Liver (tissue), 7 donors: ENCODE measurements at regions not wholly inside any gene's neighbourhood (a gene's known extent, or its start where the extent isn't known, plus 50 kb on each side); places are given as distances from the start of the nearest gene placed in this dataset.

Experiments
- DNase-seq: peaks from one replicate; pipeline ENCODE4 v3.0.0-alpha.2; 2017; ENCODE audit warnings: low spot score
- H3K27ac ChIP-seq, 2 donors: one replicate each; pipeline ENCODE4 v1.7.0; 2013; ENCODE audit warnings: inconsistent platforms in 2 of 2, low read length in 2 of 2, control low read depth in 1 of 2, low read depth in 1 of 2, mild to moderate bottlenecking in 1 of 2
- H3K27me3 ChIP-seq, 4 donors: one replicate each; pipeline versions ENCODE4 v1.6.1 to v1.7.0; 2013; ENCODE audit warnings: low read length in 3 of 4, inconsistent platforms in 1 of 4, mild to moderate bottlenecking in 1 of 4, moderate library complexity in 1 of 4; ENCODE audit not compliant: control insufficient read depth in 4 of 4, insufficient read depth in 4 of 4
- H3K36me3 ChIP-seq, 4 donors: one replicate each; pipeline versions ENCODE4 v1.6.1 to v1.7.0; 2013; ENCODE audit warnings: low read length in 3 of 4, mild to moderate bottlenecking in 3 of 4, low read depth in 1 of 4, moderate library complexity in 1 of 4; ENCODE audit not compliant: control insufficient read depth in 4 of 4, insufficient read depth in 3 of 4
- H3K4me1 ChIP-seq, 4 donors: one replicate each; pipeline versions ENCODE4 v1.6.1 to v1.7.0; 2013; ENCODE audit warnings: low read length in 3 of 4, mild to moderate bottlenecking in 3 of 4, moderate library complexity in 1 of 4; ENCODE audit not compliant: control insufficient read depth in 4 of 4, insufficient read depth in 4 of 4
- H3K4me3 ChIP-seq, 3 donors: one replicate each; pipeline versions ENCODE4 v1.6.1 to v1.7.0; 2013; ENCODE audit warnings: low read length in 3 of 3, control low read depth in 1 of 3, low read depth in 1 of 3, mild to moderate bottlenecking in 1 of 3
- H3K9ac ChIP-seq, 2 donors: one replicate each; pipeline ENCODE4 v1.7.0; 2013; ENCODE audit warnings: low read length in 2 of 2, mild to moderate bottlenecking in 2 of 2, moderate library complexity in 2 of 2, control low read depth in 1 of 2, low read depth in 1 of 2
- H3K9me3 ChIP-seq, 4 donors: one replicate each; pipeline versions ENCODE4 v1.6.1 to v1.7.0; 2013; ENCODE audit warnings: low read length in 3 of 4; ENCODE audit not compliant: control insufficient read depth in 4 of 4
- EGR1 ChIP-seq, 2 donors: IDR thresholded peaks; 2 replicates each; pipeline ENCODE4 v1.6.1; 2016 to 2018; ENCODE audit warnings: antibody characterized with exemption in 2 of 2, low read depth in 2 of 2
- FOXA1 ChIP-seq: IDR thresholded peaks from 2 replicates; pipeline ENCODE4 v1.6.1; 2016; ENCODE audit warnings: antibody characterized with exemption
- GABPA ChIP-seq, 2 donors: IDR thresholded peaks in 1 of 2; conservative IDR thresholded peaks in 1 of 2; 2 replicates each; pipeline ENCODE4 v1.6.1; 2016; ENCODE audit warnings: antibody characterized with exemption in 2 of 2, mild to moderate bottlenecking in 1 of 2, moderate library complexity in 1 of 2
- HNF4A ChIP-seq, 2 donors: conservative IDR thresholded peaks; 2 replicates each; pipeline ENCODE4 v1.6.1; 2016; ENCODE audit warnings: antibody characterized with exemption in 2 of 2, mild to moderate bottlenecking in 2 of 2
- HNF4G ChIP-seq: IDR thresholded peaks from 2 replicates; pipeline ENCODE4 v1.6.1; 2016; ENCODE audit warnings: antibody characterized with exemption
- JUND ChIP-seq, 2 donors: IDR thresholded peaks; 2 replicates each; pipeline ENCODE4 v1.6.1; 2016; ENCODE audit warnings: antibody characterized with exemption in 2 of 2
- NR2F2 ChIP-seq: IDR thresholded peaks from 2 replicates; pipeline ENCODE4 v1.6.1; 2016; ENCODE audit warnings: antibody characterized with exemption
- RAD21 ChIP-seq, 2 donors: IDR thresholded peaks; 2 replicates each; pipeline ENCODE4 v1.6.1; 2016; ENCODE audit warnings: antibody characterized with exemption in 2 of 2, mild to moderate bottlenecking in 2 of 2
- RXRA ChIP-seq, 2 donors: IDR thresholded peaks; 2 replicates each; pipeline ENCODE4 v1.6.1; 2017 to 2018; ENCODE audit warnings: antibody characterized with exemption in 2 of 2, mild to moderate bottlenecking in 1 of 2
- SP1 ChIP-seq: IDR thresholded peaks from 2 replicates; pipeline ENCODE4 v1.6.1; 2018; ENCODE audit warnings: antibody characterized with exemption, mild to moderate bottlenecking
- TAF1 ChIP-seq: conservative IDR thresholded peaks from 2 replicates; pipeline ENCODE4 v1.6.1; 2016; ENCODE audit warnings: antibody characterized with exemption, mild to moderate bottlenecking
- YY1 ChIP-seq: IDR thresholded peaks from 2 replicates; pipeline ENCODE4 v1.6.1; 2016; ENCODE audit warnings: antibody characterized with exemption, mild to moderate bottlenecking
- WGBS: extraction: QIAGEN DNeasy Blood & Tissue Kit; methylation state at CpG from one replicate; pipeline ENCODE4 v1.1.7; 2013; 5-methylcytosine and 5-hydroxymethylcytosine counted together
- TF ChIP-seq, protein P1 (sequence below): IDR thresholded peaks from 2 replicates; pipeline ENCODE4 v1.6.1; 2016; ENCODE audit warnings: antibody characterized with exemption
- TF ChIP-seq, protein P2 (sequence below): IDR thresholded peaks from 2 replicates; pipeline ENCODE4 v1.6.1; 2016; ENCODE audit warnings: antibody characterized with exemption
- TF ChIP-seq, protein P3 (sequence below): IDR thresholded peaks from 2 replicates; pipeline ENCODE4 v1.6.1; 2016; ENCODE audit warnings: antibody characterized with exemption
- TF ChIP-seq, protein P4 (sequence below): IDR thresholded peaks from 2 replicates; pipeline ENCODE4 v1.6.1; 2016; ENCODE audit warnings: antibody characterized with exemption, mild to moderate bottlenecking
- donor health status: healthy.
- donor health status: healthy.
- donor health status: healthy.
- donor health status: healthy.

DNA sequence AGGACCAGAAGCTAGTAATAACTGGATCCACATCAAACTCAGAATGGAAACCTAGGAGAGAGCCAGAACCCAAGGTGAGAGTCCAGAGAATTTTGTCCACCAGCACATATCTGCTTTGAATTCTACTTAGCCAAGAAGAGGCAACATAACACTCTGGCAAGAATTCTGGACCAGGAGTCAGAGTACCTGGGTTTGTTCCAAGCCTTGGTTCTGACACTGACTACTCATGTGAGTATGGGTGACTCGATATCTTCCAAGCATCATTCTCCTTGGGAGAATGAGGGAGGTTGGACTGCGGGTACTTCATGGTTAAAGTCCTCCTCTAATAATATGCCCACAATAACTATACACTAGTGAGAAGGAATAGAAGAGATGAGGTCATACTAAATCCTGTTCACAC, 144.0 kb upstream of the JADE1 start (continued):
- no peak for TF ChIP-seq GABPA (IDR thresholded peaks at IDR 0.05 in 1 of 2, conservative IDR thresholded peaks at IDR 0.05 in 1 of 2)
- no peak for TF ChIP-seq HNF4A (conservative IDR thresholded peaks at IDR 0.05)
- TF ChIP-seq HNF4G, result no peak
- no peak for TF ChIP-seq EGR1 (IDR thresholded peaks at IDR 0.05; ENCODE audit: low read depth in 2 of 2)
- TF ChIP-seq, protein P1, sequence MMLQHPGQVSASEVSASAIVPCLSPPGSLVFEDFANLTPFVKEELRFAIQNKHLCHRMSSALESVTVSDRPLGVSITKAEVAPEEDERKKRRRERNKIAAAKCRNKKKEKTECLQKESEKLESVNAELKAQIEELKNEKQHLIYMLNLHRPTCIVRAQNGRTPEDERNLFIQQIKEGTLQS, result no peak
- TF ChIP-seq YY1, result no peak
- no peak for TF ChIP-seq SP1
- no peak for TF ChIP-seq RXRA (IDR thresholded peaks at IDR 0.05)

DNA sequence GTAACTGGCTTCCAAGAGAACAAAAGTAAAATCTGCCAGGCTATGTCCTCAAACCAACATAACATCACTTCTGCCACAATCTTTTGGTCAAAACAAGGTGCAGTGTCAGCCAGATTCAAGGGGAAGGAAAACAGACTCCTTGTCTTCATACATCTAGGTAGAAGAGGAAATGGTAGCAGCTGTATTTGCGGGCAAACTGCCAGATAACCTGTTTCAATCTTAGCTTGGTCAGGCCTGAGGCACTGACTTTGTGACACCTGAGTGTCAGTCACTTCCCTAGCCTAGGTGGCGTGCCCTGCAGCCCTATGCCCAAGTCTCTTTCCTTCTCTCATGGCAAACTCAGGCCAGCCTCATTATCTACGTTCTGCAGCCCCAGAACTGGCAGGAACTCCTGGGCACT, 146.2 kb upstream of the JADE1 start:
- Histone ChIP-seq H3K4me3 (no peak overlapping the region), H3K27ac (no peak overlapping the region), H3K9ac (no peak overlapping the region), H3K4me1 (no peaks in the 10 kb centered on the region), H3K9me3 (no peaks in the 10 kb centered on the region), H3K27me3 (no peaks in the 10 kb centered on the region), H3K36me3 (no peaks in the 10 kb centered on the region)
- TF ChIP-seq HNF4A (conservative IDR thresholded peaks at IDR 0.05), result no peak
- no peak for TF ChIP-seq EGR1 (IDR thresholded peaks at IDR 0.05; ENCODE audit: low read depth in 2 of 2)
- TF ChIP-seq, protein P2, sequence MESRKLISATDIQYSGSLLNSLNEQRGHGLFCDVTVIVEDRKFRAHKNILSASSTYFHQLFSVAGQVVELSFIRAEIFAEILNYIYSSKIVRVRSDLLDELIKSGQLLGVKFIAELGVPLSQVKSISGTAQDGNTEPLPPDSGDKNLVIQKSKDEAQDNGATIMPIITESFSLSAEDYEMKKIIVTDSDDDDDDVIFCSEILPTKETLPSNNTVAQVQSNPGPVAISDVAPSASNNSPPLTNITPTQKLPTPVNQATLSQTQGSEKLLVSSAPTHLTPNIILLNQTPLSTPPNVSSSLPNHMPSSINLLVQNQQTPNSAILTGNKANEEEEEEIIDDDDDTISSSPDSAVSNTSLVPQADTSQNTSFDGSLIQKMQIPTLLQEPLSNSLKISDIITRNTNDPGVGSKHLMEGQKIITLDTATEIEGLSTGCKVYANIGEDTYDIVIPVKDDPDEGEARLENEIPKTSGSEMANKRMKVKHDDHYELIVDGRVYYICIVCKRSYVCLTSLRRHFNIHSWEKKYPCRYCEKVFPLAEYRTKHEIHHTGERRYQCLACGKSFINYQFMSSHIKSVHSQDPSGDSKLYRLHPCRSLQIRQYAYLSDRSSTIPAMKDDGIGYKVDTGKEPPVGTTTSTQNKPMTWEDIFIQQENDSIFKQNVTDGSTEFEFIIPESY, result no peak
- TF ChIP-seq SP1, result no peak
- TF ChIP-seq YY1, result no peak
- TF ChIP-seq, protein P3, sequence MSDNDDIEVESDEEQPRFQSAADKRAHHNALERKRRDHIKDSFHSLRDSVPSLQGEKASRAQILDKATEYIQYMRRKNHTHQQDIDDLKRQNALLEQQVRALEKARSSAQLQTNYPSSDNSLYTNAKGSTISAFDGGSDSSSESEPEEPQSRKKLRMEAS, result no peak
- no peak for TF ChIP-seq JUND (IDR thresholded peaks at IDR 0.05)
- TF ChIP-seq, protein P4, sequence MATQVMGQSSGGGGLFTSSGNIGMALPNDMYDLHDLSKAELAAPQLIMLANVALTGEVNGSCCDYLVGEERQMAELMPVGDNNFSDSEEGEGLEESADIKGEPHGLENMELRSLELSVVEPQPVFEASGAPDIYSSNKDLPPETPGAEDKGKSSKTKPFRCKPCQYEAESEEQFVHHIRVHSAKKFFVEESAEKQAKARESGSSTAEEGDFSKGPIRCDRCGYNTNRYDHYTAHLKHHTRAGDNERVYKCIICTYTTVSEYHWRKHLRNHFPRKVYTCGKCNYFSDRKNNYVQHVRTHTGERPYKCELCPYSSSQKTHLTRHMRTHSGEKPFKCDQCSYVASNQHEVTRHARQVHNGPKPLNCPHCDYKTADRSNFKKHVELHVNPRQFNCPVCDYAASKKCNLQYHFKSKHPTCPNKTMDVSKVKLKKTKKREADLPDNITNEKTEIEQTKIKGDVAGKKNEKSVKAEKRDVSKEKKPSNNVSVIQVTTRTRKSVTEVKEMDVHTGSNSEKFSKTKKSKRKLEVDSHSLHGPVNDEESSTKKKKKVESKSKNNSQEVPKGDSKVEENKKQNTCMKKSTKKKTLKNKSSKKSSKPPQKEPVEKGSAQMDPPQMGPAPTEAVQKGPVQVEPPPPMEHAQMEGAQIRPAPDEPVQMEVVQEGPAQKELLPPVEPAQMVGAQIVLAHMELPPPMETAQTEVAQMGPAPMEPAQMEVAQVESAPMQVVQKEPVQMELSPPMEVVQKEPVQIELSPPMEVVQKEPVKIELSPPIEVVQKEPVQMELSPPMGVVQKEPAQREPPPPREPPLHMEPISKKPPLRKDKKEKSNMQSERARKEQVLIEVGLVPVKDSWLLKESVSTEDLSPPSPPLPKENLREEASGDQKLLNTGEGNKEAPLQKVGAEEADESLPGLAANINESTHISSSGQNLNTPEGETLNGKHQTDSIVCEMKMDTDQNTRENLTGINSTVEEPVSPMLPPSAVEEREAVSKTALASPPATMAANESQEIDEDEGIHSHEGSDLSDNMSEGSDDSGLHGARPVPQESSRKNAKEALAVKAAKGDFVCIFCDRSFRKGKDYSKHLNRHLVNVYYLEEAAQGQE, result no peak
- TF ChIP-seq HNF4G, result no peak
- 80% methylated on average over 3 of the region's 3 CpGs for WGBS
- DNase-seq, result no peak

DNA sequence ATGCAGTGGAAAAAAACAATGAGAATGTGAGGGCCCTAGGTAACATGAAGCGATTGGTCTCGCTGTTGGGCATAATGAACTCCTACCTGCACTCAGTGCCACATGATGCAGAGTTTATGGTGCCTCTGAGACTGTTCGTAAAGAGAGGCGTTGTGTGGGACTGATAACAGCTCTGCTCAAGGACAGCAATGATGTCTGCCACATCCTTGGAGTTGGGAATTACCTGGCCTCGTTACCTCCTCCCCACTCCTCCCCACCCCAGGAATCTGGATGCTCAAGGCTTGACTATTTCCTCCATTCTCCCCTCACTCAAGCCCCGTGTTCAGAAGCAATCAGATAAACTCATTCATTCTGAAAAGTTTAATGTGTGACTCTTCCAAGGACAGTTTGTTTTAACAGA, 148.0 kb upstream of the JADE1 start:
- TF ChIP-seq, protein P1, result no peak
- TF ChIP-seq TAF1, result no peak
- no peak for TF ChIP-seq RAD21 (IDR thresholded peaks at IDR 0.05)
- TF ChIP-seq FOXA1, result no peak
- no peak for TF ChIP-seq RXRA (IDR thresholded peaks at IDR 0.05)
- no peak for TF ChIP-seq SP1
- TF ChIP-seq NR2F2, result no peak
- Histone ChIP-seq H3K27ac (no peak overlapping the region), H3K4me1 (no peaks in the 10 kb centered on the region), H3K9ac (no peak overlapping the region), H3K9me3 (no peaks in the 10 kb centered on the region), H3K36me3 (no peaks in the 10 kb centered on the region), H3K27me3 (peaks cover 0 to 2% (median 0%) of the 10 kb centered on the region in 4 donors), H3K4me3 (no peak overlapping the region)
- no peak for DNase-seq
- 84% methylated on average over 6 of the region's 6 CpGs for WGBS
